ENCODE measurements at regions not wholly inside any gene's neighbourhood (a gene's known extent, or its start where the extent isn't known, plus 50 kb on each side); places are given as distances from the start of the nearest gene placed in this dataset.

GRCh38 chr6:120514544-120514943 is 819.7 kb downstream of the TBC1D32 start:
- H3K27ac Mint-ChIP-seq = no peak overlapping the region
- TF ChIP-seq, protein P1, sequence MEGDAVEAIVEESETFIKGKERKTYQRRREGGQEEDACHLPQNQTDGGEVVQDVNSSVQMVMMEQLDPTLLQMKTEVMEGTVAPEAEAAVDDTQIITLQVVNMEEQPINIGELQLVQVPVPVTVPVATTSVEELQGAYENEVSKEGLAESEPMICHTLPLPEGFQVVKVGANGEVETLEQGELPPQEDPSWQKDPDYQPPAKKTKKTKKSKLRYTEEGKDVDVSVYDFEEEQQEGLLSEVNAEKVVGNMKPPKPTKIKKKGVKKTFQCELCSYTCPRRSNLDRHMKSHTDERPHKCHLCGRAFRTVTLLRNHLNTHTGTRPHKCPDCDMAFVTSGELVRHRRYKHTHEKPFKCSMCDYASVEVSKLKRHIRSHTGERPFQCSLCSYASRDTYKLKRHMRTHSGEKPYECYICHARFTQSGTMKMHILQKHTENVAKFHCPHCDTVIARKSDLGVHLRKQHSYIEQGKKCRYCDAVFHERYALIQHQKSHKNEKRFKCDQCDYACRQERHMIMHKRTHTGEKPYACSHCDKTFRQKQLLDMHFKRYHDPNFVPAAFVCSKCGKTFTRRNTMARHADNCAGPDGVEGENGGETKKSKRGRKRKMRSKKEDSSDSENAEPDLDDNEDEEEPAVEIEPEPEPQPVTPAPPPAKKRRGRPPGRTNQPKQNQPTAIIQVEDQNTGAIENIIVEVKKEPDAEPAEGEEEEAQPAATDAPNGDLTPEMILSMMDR (conservative IDR thresholded peaks at IDR 0.05) = no peak
- Histone ChIP-seq H3K4me3 (ENCODE audit: low read length) (no peak overlapping the region), H3K4me1 (ENCODE audit: control insufficient read depth, insufficient read depth, low read length) (no peaks in the 10 kb centered on the region), H3K36me3 (ENCODE audit: control insufficient read depth, insufficient read depth, low read length) (no peaks in the 10 kb centered on the region), H3K9me3 (ENCODE audit: control insufficient read depth, low read length) (peaks cover 13% of the 10 kb centered on the region), H3K27me3 (ENCODE audit: control insufficient read depth, insufficient read depth, low read length, poor library complexity, severe bottlenecking) (no peaks in the 10 kb centered on the region), H3K9ac (ENCODE audit: extremely low read depth, low read length, poor library complexity, severe bottlenecking) (no peak overlapping the region), H3K27ac (ENCODE audit: low read depth, low read length) (no peak overlapping the region)
- H3K4me3 Mint-ChIP-seq = no peak overlapping the region
- WGBS, 2 experiments (ENCODE audit: insufficient coverage in 1 of 2, insufficient read length in 1 of 2) = 100% methylated on average over 1 of the region's 1 CpG
- no peaks in the 10 kb centered on the region for H3K4me1 Mint-ChIP-seq
- no peaks in the 10 kb centered on the region for H3K36me3 Mint-ChIP-seq (ENCODE audit: low read depth)
- no peaks in the 10 kb centered on the region for H3K27me3 Mint-ChIP-seq (ENCODE audit: insufficient read depth)
- DNase-seq = no peak
- no peaks in the 10 kb centered on the region for H3K9me3 Mint-ChIP-seq

GRCh38 chr6:120511712-120512111 is 822.6 kb downstream of the TBC1D32 start:
- H3K4me1 Mint-ChIP-seq = no peaks in the 10 kb centered on the region

DNA sequence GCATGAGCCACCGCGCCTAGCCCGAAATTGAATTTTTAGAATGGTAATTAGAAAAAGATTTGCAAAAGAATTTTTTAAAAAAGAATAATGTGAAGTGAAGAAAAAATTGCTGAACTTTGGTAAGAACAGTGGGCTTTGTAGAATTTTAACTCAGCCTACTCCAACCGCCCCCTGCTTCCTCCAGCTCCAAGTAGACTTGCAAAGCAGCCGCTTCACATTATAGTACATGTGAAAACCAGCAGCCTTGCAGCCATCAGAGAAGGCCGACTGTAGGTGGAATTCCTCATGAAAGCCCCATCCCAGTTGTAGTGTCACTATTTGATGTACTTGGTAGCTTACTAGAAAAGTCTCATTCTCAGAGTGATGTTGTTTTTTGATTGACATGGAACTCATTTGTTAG is 835.6 kb downstream of the TBC1D32 start:
- H3K27me3 ChIP-seq (ENCODE audit: control insufficient read depth, insufficient read depth, low read length, poor library complexity, severe bottlenecking) = no peaks in the 10 kb centered on the region
- H3K36me3 ChIP-seq (ENCODE audit: control insufficient read depth, insufficient read depth, low read length) = no peaks in the 10 kb centered on the region
- no peak overlapping the region for H3K4me3 Mint-ChIP-seq
- H3K27me3 Mint-ChIP-seq (ENCODE audit: insufficient read depth) = no peaks in the 10 kb centered on the region
- no peaks in the 10 kb centered on the region for H3K4me1 Mint-ChIP-seq
- WGBS, 2 experiments (ENCODE audit: insufficient coverage in 1 of 2, insufficient read length in 1 of 2) = 72 to 90% methylated on average over 4 to 6 of the region's 6 CpGs
- TF ChIP-seq, protein P1 (conservative IDR thresholded peaks at IDR 0.05) = no peak
- no peaks in the 10 kb centered on the region for H3K36me3 Mint-ChIP-seq (ENCODE audit: low read depth)
- H3K9me3 ChIP-seq (ENCODE audit: control insufficient read depth, low read length) = no peaks in the 10 kb centered on the region
- no peak for DNase-seq
- H3K4me3 ChIP-seq (ENCODE audit: low read length) = no peak overlapping the region
- H3K27ac ChIP-seq (ENCODE audit: low read depth, low read length) = no peak overlapping the region
- no peaks in the 10 kb centered on the region for H3K9me3 Mint-ChIP-seq
- H3K4me1 ChIP-seq (ENCODE audit: control insufficient read depth, insufficient read depth, low read length) = no peaks in the 10 kb centered on the region
- no peak overlapping the region for H3K9ac ChIP-seq (ENCODE audit: extremely low read depth, low read length, poor library complexity, severe bottlenecking)
- H3K27ac Mint-ChIP-seq = no peak overlapping the region

More at GRCh38 chr6:120511712-120512111, 822.6 kb downstream of the TBC1D32 start:
- Histone ChIP-seq H3K36me3 (ENCODE audit: control insufficient read depth, insufficient read depth, low read length) (no peaks in the 10 kb centered on the region), H3K9ac (ENCODE audit: extremely low read depth, low read length, poor library complexity, severe bottlenecking) (no peak overlapping the region), H3K27ac (ENCODE audit: low read depth, low read length) (no peak overlapping the region), H3K9me3 (ENCODE audit: control insufficient read depth, low read length) (peaks cover 13% of the 10 kb centered on the region), H3K4me3 (ENCODE audit: low read length) (no peak overlapping the region), H3K27me3 (ENCODE audit: control insufficient read depth, insufficient read depth, low read length, poor library complexity, severe bottlenecking) (no peaks in the 10 kb centered on the region), H3K4me1 (ENCODE audit: control insufficient read depth, insufficient read depth, low read length) (no peaks in the 10 kb centered on the region)
- DNase-seq = no peak
- no peaks in the 10 kb centered on the region for H3K27me3 Mint-ChIP-seq (ENCODE audit: insufficient read depth)
- H3K27ac Mint-ChIP-seq = no peak overlapping the region
- no peaks in the 10 kb centered on the region for H3K9me3 Mint-ChIP-seq
- H3K36me3 Mint-ChIP-seq (ENCODE audit: low read depth) = no peaks in the 10 kb centered on the region
- TF ChIP-seq, protein P1 (conservative IDR thresholded peaks at IDR 0.05) = no peak
- H3K4me3 Mint-ChIP-seq = no peak overlapping the region
